PFSK-1 (cell line): ENCODE measurements at regions not wholly inside any gene's neighbourhood (a gene's known extent, or its start where the extent isn't known, plus 50 kb on each side); places are given as distances from the start of the nearest gene placed in this dataset.

Experiments
- POLR2AphosphoS5 ChIP-seq: IDR thresholded peaks from 2 replicates; pipeline ENCODE4 v1.6.1; 2012; ENCODE audit warnings: low read depth, mild to moderate bottlenecking, control low read depth, low read length, moderate library complexity
- REST ChIP-seq, 2 experiments: IDR thresholded peaks; 2 replicates each; pipeline versions ENCODE4 v1.6.1 to v1.8.0; 2011 to 2012; ENCODE audit warnings: low read depth in 2 of 2, low read length in 2 of 2, control low read depth in 1 of 2, inconsistent platforms in 1 of 2, mild to moderate bottlenecking in 1 of 2, moderate library complexity in 1 of 2; ENCODE audit not compliant: insufficient read depth in 1 of 2
- SIN3A ChIP-seq: IDR thresholded peaks from 2 replicates; pipeline ENCODE4 v1.6.1; 2012; ENCODE audit warnings: mild to moderate bottlenecking, low read length, moderate library complexity, borderline replicate concordance; ENCODE audit not compliant: insufficient read depth

DNA sequence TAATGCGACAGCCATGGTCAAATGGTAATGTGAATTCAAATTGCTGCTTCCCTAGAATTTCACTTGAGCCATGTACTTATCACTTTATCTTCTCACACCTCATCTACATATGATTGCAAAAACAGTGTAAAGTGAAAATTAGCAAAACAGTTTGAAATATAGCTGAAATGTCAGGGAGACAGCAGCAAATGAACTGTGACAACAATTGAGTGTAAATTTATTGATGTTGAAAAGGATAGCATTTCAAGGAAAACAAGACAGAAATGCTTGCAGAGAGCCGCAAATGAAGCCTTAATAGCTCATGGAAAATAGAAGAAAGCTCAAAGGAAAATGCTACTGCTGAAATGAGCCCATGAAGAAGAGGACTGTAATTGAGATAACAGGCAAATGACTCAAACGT lies 516.2 kb upstream of the POT1 start:
- TF ChIP-seq POLR2AphosphoS5: no peak
- no peak for TF ChIP-seq SIN3A
- TF ChIP-seq REST (IDR thresholded peaks at IDR 0.05; ENCODE audit: insufficient read depth in 1 of 2, low read depth in 2 of 2, low read length in 2 of 2): no peak
